Adrenal gland (tissue), 9 donors: ENCODE measurements at regions not wholly inside any gene's neighbourhood (a gene's known extent, or its start where the extent isn't known, plus 50 kb on each side); places are given as distances from the start of the nearest gene placed in this dataset.

Experiments used
- DNase-seq, 7 donors: peaks; one replicate each; pipeline ENCODE4 v3.0.0-alpha.2; 2019 to 2020
- H3K27ac ChIP-seq, 5 donors: fragments of 200-600 bp; sonication (generic) in 4 of 5; 1 replicate in 3 of 5; 2 replicates in 2 of 5; pipeline versions ENCODE4 v1.5.1 to v1.8.0; 2016 to 2020; ENCODE audit warnings: mild to moderate bottlenecking in 1 of 5
- H3K27me3 ChIP-seq: fragments of 200-600 bp; 2 replicates; pipeline ENCODE4 v1.8.0; 2021
- H3K36me3 ChIP-seq, 2 donors: fragments of 200-600 bp; replicated peaks in 1 of 2; 1 replicate in 1 of 2; 2 replicates in 1 of 2; pipeline versions ENCODE4 v1.5.1 to v1.8.0; 2018 to 2022
- H3K4me1 ChIP-seq, 2 donors: fragments of 200-600 bp; replicated peaks in 1 of 2; 1 replicate in 1 of 2; 2 replicates in 1 of 2; pipeline versions ENCODE4 v1.5.1 to v1.8.0; 2018 to 2021
- H3K4me3 ChIP-seq, 4 donors: fragments of 200-600 bp; sonication (generic) in 3 of 4; one replicate each; pipeline ENCODE4 v1.5.1; 2016 to 2018
- H3K9me3 ChIP-seq, 3 donors: fragments of 200-600 bp; sonication (generic) in 1 of 3; replicated peaks in 1 of 3; 1 replicate in 2 of 3; 2 replicates in 1 of 3; pipeline versions ENCODE4 v1.5.1 to v1.8.0; 2016 to 2021
- POLR2A ChIP-seq, 2 donors: fragments of 450-650 bp; IDR thresholded peaks; one replicate each; pipeline ENCODE4 v1.6.1; 2017; ENCODE audit warnings: antibody characterized with exemption in 2 of 2, mild to moderate bottlenecking in 2 of 2, moderate library complexity in 1 of 2
- WGBS, 4 donors: extraction: QIAGEN DNeasy Blood & Tissue Kit in 2 of 4; methylation state at CpG; one replicate each; pipeline versions ENCODE4 v1.1.5 to v1.1.7; 2013 to 2017; 5-methylcytosine and 5-hydroxymethylcytosine counted together
- intact Hi-C, 2 donors: fragments of 100-400 bp; cut with DNase I; formaldehyde crosslinking; loops; one replicate each; pipeline versions ENCODE4 v1.14.1 to v1.15.0; 2022 to 2023
- TF ChIP-seq, protein P1 (sequence below), 6 experiments: fragments of 450-650 bp in 4 of 6; fragments of 200-600 bp in 2 of 6; sonication (generic) in 1 of 6; IDR thresholded peaks; 1 replicate in 5 of 6; 2 replicates in 1 of 6; pipeline versions ENCODE4 v1.5.1 to v1.8.0; 2016 to 2021; ENCODE audit warnings: antibody characterized with exemption in 6 of 6, mild to moderate bottlenecking in 2 of 6, moderate library complexity in 1 of 6
- donor health status: healthy with polysubstance abuse.
- donor health status: Bipolar disorder and iron deficiency.
- donor health status: DM: yes; HTN: yes; CAD: no.
- donor health status: DM: no; HTN: no; CAD: no.
- donor health status: DM: no; HTN: no; CAD: no.

DNA sequence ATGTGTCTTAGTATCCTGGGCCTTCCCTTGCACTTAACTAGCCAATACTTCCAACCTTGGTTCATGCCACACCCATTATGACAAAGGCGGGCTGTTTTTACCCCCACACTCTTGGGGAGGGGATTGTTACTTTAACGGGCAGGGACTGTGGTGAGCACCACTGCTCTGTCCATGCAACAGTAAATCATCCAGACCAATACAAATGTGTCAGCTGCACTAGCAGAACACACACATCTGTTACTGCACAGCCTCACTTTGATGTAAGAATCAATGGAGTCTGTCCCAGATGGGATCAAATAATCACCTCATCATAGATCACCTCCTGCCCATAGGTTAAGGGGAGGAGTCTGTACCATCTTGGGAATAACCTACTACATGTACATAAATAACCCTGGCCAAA lies 58.1 kb downstream of the NPAP1 start:
- no peak for DNase-seq
- H3K9me3 ChIP-seq: no peaks in the 10 kb centered on the region
- intact Hi-C loops: no loop called here
- no peaks in the 10 kb centered on the region for H3K27me3 ChIP-seq
- H3K4me3 ChIP-seq: no peak overlapping the region
- no peaks in the 10 kb centered on the region for H3K4me1 ChIP-seq
- WGBS, 4 donors: 65 to 80% (median 73%) methylated on average over 1 to 2 of the region's 2 CpGs
- H3K27ac ChIP-seq: no peak overlapping the region
- no peak for TF ChIP-seq POLR2A (IDR thresholded peaks at IDR 0.05)
- TF ChIP-seq, protein P1, sequence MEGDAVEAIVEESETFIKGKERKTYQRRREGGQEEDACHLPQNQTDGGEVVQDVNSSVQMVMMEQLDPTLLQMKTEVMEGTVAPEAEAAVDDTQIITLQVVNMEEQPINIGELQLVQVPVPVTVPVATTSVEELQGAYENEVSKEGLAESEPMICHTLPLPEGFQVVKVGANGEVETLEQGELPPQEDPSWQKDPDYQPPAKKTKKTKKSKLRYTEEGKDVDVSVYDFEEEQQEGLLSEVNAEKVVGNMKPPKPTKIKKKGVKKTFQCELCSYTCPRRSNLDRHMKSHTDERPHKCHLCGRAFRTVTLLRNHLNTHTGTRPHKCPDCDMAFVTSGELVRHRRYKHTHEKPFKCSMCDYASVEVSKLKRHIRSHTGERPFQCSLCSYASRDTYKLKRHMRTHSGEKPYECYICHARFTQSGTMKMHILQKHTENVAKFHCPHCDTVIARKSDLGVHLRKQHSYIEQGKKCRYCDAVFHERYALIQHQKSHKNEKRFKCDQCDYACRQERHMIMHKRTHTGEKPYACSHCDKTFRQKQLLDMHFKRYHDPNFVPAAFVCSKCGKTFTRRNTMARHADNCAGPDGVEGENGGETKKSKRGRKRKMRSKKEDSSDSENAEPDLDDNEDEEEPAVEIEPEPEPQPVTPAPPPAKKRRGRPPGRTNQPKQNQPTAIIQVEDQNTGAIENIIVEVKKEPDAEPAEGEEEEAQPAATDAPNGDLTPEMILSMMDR (IDR thresholded peaks at IDR 0.05): no peak
- H3K36me3 ChIP-seq: no peaks in the 10 kb centered on the region

DNA sequence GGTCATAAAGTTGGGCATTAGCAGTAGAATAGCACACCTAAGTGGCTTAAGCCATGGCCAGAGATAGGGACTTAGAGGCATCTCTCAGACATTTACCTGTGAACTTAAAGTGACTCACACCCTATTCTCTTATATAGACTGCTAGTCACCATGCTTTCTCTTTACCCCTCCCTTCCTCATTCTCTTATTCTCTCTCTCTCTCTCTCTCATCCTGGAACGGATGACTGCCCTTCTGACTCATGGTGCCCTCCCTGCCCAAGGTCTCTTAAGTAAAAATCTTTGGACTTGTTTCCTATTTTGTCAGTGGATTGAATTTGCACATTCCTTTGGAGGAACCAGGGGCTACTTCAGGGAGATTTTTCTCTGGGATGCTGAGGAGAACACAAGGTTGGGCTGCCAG lies 58.8 kb downstream of the NPAP1 start:
- Histone ChIP-seq H3K27me3 (no peaks in the 10 kb centered on the region), H3K4me3 (no peak overlapping the region), H3K4me1 (no peaks in the 10 kb centered on the region), H3K36me3 (no peaks in the 10 kb centered on the region), H3K9me3 (no peaks in the 10 kb centered on the region), H3K27ac (no peak overlapping the region)
- intact Hi-C loops: no loop called here
- 13 to 26% (median 22%) methylated on average over 1 of the region's 1 CpG for WGBS, 4 donors
- DNase-seq: peak in 4 of 7 donors; percentile 11 to 37 (median 26)
- TF ChIP-seq POLR2A (IDR thresholded peaks at IDR 0.05): no peak
- TF ChIP-seq, protein P1 (IDR thresholded peaks at IDR 0.05): no peak

DNA sequence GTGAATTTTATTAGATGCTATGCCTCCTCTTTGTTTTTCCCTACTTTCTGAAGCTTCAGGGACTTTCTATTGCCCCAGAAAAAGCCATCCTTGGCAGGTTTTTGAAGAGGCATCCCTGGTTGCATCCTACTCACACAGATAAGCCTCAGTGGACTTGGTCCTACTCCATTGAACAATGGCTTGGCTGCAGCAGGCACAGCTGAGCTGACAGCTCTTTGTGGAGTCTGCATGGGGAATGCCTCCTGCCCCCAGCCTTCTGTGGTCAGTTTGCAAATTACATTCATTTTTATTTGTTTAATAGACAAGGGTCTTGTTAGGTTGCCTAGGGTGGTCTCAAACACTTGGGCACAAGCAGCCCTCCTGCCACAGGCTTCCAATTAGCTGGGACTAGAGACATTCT lies 69.7 kb downstream of the NPAP1 start:
- no peaks in the 10 kb centered on the region for H3K27me3 ChIP-seq
- TF ChIP-seq, protein P1 (IDR thresholded peaks at IDR 0.05): no peak
- no peak for TF ChIP-seq POLR2A (IDR thresholded peaks at IDR 0.05)
- H3K36me3 ChIP-seq: no peaks in the 10 kb centered on the region
- intact Hi-C loops: no loop called here
- no peak overlapping the region for H3K27ac ChIP-seq
- H3K9me3 ChIP-seq: no peaks in the 10 kb centered on the region
- no peak overlapping the region for H3K4me3 ChIP-seq
- H3K4me1 ChIP-seq: no peaks in the 10 kb centered on the region
- DNase-seq: no peak

DNA sequence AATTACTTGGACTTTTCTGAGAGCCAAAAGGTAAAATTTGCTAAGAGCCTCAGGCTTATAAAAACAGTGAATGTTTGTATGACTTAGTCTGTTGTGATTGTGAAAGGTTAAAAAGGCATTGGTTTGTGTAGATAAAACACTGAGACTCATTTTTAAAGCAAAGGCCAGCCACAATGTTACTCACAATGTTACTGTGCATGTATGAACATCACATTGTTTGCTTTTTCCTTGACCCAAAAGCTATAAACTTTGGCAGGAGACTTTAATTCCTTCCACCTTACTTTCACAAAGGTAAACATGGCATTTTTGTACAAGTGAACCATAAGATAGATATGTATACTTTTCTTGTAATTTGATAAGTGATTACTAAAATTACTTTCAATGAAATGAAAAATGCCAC lies 70.5 kb downstream of the NPAP1 start:
- Histone ChIP-seq H3K27me3 (no peaks in the 10 kb centered on the region), H3K36me3 (no peaks in the 10 kb centered on the region), H3K4me1 (no peaks in the 10 kb centered on the region), H3K9me3 (no peaks in the 10 kb centered on the region), H3K27ac (no peak overlapping the region), H3K4me3 (no peak overlapping the region)
- intact Hi-C loops: no loop called here
- no peak for DNase-seq
- TF ChIP-seq, protein P1 (IDR thresholded peaks at IDR 0.05): no peak
- no peak for TF ChIP-seq POLR2A (IDR thresholded peaks at IDR 0.05)
